ENCODE measurements at regions not wholly inside any gene's neighbourhood (a gene's known extent, or its start where the extent isn't known, plus 50 kb on each side); places are given as distances from the start of the nearest gene placed in this dataset.

DNA sequence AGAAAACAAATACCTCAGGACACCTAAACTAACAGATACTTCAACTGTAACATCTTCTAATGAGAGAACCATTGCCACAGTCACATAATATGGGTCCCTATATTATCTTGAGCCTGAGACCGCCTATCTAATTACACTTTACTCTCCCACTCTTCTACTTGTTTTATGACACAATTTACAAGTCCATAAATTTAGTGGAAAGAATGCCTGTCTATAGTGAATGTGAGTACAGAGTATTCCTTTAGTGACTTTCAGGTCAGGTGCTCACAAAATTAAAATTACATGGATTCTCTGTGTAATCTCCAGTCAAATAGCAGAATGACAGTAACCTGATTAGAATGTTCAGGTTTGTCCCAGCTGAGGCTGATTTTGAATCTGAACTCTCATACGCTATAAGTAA, 624.1 kb downstream of the PKHD1 start:
- TF ChIP-seq, protein P1, sequence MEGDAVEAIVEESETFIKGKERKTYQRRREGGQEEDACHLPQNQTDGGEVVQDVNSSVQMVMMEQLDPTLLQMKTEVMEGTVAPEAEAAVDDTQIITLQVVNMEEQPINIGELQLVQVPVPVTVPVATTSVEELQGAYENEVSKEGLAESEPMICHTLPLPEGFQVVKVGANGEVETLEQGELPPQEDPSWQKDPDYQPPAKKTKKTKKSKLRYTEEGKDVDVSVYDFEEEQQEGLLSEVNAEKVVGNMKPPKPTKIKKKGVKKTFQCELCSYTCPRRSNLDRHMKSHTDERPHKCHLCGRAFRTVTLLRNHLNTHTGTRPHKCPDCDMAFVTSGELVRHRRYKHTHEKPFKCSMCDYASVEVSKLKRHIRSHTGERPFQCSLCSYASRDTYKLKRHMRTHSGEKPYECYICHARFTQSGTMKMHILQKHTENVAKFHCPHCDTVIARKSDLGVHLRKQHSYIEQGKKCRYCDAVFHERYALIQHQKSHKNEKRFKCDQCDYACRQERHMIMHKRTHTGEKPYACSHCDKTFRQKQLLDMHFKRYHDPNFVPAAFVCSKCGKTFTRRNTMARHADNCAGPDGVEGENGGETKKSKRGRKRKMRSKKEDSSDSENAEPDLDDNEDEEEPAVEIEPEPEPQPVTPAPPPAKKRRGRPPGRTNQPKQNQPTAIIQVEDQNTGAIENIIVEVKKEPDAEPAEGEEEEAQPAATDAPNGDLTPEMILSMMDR (IDR thresholded peaks at IDR 0.05; ENCODE audit: low read length): no peak
- TF ChIP-seq EZH2 (optimal IDR thresholded peaks at IDR 0.05; ENCODE audit: low read depth, low read length): no peak
- no peak for TF ChIP-seq EZH2phosphoT487 (IDR thresholded peaks at IDR 0.05; ENCODE audit: low read length)
